NCI-H748 treated with DMSO at 0.1 percent for 48 hours (cell line): ENCODE measurements at regions not wholly inside any gene's neighbourhood (a gene's known extent, or its start where the extent isn't known, plus 50 kb on each side); places are given as distances from the start of the nearest gene placed in this dataset.
A peak's percentile ranks its signal among the peaks of the same experiment; 100 is the strongest.

ENCODE experiments used
- DNase-seq: peaks from one replicate; lab custom pipeline; 2025; lab: John Stamatoyannopoulos, UW

GRCh38 chr4:27267970-27268355, 407.3 kb downstream of the STIM2 start:
- DNase-seq = no peak

GRCh38 chr4:27270435-27270834, 409.8 kb downstream of the STIM2 start:
- DNase-seq = peak; percentile 91

DNA sequence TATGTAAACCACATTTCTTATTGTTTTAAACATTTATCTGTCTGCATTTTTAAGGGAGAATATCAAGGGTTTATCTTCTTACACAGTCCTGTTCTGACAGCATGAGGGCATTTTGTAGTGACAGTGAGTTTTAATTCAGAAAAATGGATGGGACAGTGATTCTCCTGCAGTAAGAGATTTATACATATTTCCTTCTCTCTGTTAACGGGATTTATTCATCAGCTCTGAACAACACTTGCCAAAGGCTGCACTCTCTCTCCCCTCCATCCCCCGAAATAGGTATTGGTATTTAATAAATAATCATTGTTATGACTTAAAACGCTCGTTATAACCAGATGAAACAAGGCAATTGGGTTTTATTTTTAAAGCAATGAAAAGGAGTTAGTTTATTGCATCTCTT, 410.9 kb downstream of the STIM2 start:
- no peak for DNase-seq

GRCh38 chr4:27272217-27272616, 411.6 kb downstream of the STIM2 start:
- no peak for DNase-seq

DNA sequence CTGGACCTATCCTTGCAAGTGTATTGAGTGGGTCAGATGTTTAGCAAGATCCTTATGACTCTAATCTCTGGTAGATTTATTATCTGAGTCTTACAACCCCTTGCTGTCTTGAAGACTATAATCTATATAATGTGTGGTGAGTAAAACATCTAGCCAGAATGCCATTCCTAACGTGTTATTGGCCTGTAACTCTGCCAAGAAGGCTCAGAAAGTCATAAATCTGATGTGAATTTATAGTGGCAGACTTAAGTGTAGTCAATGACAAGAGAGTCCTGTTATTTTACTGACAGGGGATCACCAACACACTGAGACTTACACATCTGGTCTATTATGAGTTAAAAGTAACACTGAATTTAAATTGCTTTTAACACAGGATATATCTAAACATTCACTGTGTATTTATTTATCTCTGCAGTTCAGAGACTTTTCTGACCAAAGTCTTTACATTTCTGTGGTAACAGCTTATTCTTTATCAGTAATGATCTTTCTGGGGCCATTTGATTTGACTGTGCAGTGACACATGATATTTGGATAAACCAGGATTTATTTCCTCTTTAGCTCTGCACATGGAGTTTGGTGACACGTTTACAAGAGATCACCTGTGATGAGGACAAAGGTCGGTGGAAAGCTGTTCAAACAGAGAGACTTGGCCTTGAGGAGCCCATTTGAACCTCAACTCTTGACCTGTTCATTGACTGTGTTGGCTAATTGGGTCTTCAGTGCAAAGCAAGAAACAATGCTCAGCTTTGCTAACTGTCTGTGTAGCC, 415.8 kb downstream of the STIM2 start:
- peak; percentile 60 for DNase-seq

- DNase-seq = peak; percentile 67
Measured at GRCh38 chr4:27278615-27279375, 418.2 kb downstream of the STIM2 start.

- no peak for DNase-seq
Measured at GRCh38 chr4:27288496-27288895, 427.9 kb downstream of the STIM2 start.

- no peak for DNase-seq
Measured at GRCh38 chr4:27289704-27290103, 429.1 kb downstream of the STIM2 start.

DNA sequence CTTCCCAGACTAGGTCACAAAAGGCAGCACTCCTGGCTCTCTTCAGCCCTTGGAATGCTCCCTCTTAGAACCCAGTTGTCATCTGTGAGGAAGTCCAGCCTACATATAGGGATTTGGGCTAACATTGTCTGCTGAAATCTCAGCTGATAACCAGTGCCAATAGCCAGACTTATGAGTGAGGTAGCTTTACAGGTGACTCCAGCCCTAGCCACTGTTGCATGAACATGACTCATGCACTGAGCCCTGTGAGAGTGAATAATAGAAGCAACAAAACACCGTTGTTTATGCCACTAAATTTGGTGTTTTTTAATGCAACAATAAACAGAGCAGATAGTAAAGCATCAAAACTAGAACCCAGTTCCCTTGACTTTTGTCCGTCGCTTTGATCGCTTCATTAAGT, 433.2 kb downstream of the STIM2 start:
- DNase-seq = no peak

DNA sequence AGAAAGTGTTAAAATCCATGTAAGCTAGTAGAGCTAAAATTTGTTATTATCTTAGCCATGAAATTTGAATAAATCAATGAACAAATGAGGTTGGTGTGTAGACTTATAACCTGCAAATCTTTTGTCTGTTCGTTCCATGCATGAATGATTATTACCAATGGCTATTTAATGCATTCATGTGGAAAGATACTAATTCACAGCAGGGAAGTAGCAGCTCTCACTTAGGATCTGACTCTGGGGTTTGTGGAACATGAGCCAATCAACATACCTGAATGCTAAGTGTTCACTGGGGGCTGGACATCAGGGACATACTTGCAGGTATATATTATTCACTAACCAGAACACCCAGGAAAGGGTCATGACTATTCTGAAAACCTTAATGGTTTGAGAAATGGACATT, 444.1 kb downstream of the STIM2 start:
- no peak for DNase-seq

DNA sequence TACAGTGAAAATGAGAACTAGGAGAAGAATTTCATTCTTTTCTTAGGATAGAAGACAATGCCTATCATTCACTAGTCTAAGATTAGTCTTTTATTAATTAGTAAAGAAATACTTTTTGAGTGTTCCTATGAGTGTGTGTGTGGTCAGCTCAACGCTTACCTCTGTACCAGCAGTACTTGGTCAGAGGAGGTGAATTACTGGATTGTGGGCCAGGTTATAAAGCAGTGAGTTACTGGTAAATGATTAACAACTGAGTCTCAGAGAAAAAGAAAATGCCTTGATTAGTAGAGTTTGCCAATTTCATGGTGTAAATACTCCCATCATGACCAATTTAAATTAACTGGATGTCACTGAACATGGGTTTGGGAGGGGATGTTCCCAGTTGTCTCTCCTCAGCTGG, 444.6 kb downstream of the STIM2 start:
- no peak for DNase-seq

DNA sequence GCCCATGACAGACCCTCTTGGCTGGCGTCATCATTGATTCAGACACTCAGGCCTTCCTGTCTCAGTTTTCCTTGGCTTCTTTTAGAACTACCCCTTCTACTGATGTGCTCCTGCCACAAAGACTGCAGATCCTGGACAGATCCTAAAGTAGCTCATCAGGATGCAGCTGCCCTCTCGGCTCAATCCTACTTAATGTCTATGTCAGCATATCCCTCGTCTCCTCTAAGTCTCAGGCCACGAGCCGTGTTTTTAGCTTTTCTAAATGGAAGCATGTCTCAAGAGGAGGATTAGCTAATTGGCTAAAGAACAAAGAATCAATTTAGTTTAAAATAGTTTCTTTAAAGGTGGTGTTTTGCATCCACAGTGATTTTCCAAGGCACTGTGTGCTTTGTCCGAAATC, 447.7 kb downstream of the STIM2 start:
- DNase-seq = no peak

GRCh38 chr4:27315625-27316024, 455.0 kb downstream of the STIM2 start:
- DNase-seq = no peak

DNA sequence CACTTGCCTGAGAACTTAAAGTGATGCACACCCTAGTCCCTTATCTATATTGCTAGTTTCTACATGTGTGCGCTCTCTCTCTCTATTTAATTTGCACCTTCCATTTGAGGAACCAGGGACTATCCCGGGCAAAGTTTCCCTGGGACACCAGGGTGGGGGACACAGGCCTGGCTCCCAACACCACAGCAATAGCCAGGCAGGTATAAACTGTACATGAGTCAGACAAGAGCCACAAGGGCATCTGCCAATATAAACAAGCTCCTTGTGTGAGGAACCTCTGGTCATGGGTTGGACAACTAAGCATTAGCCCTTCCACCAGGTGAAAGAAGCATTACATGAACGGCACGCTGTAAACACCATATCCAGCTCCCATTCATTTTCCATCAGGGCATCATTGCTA, 455.5 kb downstream of the STIM2 start:
- no peak for DNase-seq

DNA sequence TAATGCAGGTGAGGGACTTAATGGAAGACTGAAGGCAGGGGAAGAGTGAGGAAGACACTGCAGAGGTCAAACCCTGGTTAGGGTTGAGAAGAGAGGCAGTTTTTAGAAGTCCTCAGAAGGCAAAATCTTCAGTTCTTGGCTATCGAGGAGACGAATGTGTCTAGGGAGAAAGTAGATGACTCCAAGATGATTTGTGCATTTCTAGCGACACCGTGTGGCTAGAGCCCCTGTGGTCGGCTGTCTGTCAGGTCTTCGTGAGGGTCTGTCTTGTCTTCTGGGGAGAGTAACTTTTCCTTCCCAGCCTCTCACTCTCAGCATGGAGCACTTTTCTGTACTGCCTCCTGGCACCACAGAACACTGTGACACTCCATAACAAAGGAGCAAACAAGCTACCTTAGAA, 458.1 kb downstream of the STIM2 start:
- DNase-seq = no peak

DNA sequence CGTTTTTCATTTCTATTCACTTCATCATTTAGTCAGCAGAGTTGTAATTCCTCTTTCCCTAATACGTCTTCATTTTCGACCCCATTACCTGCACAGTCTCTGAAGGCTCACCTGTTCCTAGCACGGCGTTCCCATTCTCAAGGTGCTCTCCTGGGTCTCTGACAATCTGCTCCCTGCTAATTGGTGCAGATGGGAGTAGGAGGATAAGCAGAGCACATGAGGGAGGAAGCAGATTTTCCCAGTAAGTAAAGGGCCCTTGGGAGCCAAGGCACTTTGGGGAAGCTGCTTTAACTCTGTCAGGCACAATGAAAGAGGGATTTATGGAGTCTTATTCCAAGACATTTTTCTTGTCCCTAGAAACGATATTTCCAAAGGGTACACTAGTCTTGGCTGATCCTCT, 466.4 kb downstream of the STIM2 start:
- no peak for DNase-seq

DNA sequence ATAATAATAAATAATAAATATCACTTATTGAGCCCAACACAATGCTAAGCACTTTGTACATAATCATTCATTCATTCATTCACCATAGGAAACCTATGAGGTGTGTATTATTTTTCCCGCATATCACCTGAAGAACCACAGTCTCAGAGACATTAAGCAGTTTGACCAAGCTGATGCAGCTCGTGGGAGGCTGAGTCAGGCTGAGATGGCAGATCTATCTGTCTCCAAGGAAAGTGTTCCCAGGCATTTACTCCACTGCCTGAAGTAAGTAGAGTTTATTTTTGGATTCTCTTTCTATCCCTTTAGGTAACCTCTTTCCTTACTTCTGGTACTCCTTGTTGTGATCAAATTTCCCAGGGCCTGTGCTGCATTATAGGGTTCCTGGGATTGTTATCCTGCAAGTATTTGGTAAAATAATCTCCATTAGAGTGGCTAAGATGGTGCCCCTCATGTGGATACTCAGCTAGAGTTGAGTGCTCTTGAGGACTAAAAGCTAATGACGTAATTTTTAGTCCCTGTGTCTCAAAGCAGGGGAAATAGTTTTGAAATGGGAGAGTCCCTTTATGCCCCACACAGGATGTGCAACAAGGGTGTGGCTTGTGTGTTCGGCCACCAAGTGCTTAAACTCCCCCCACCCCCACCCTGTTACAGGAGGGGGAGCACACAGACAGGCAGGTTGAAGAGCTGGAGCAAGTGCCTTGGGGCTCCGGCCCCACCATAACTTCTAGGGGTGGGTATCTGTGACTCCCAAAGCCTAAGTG, 467.0 kb downstream of the STIM2 start:
- DNase-seq = no peak

GRCh38 chr4:27338530-27338929, 477.9 kb downstream of the STIM2 start:
- no peak for DNase-seq

GRCh38 chr4:27343411-27343810, 482.8 kb downstream of the STIM2 start:
- DNase-seq = no peak

DNA sequence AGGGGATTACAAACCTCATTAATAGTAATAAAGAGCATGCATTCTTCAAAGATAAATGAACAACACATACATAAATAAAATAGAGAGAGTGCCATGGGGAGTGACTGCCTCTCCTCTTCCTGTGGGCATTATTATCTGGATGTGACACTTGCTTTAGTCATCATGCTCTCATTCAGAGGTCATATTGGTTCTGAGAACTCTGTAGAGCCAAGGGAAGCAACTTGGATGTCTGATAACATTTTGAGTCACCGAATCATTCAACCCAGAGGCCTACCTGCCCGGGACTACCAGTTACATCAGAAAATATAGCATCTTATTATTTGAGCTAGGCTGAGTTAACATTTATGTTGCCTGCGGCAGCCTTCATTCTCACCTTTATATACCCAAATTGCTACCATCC, 489.5 kb downstream of the STIM2 start:
- DNase-seq = no peak

DNA sequence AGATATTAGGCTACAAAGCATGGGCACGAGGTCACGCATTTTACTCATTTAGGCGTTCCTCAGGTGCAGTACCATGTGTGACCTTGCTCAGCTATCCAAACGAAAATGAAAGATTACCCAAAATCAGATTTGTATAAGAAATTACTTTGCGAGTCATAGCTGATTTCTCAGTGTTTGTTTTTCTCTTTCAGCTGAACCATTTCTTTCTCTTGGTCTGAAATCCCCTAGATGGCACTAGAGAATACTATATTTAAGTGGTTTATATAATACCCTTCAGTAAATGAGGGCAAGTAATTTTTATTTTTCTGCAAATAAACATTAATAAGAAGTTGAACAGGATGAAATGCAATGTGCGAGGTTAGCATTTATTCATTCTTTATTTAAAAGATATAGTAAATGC, 496.6 kb downstream of the STIM2 start:
- peak; percentile 31 for DNase-seq

- no peak for DNase-seq
Measured at GRCh38 chr4:27358269-27358668, 497.6 kb downstream of the STIM2 start.

DNA sequence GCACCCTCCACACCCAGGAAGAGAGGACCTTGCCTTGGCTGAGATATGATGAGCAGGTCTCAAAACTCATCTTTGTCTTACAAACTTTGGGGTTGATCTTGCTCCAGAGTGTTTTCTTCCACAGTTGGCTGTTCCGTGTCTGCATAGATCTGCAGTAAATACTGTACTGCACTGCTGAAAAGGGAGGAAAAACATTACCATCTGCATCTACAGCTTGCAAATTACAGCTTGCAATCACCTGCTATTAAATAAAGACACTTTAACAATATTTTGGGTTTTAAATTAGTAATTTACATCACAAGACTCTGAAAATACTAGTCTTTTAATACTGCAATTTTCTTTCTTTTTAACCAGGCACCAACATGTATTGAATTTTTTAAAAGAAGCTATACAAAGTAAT, 499.5 kb downstream of the STIM2 start:
- DNase-seq = no peak
